ENCODE measurements at regions not wholly inside any gene's neighbourhood (a gene's known extent, or its start where the extent isn't known, plus 50 kb on each side); places are given as distances from the start of the nearest gene placed in this dataset.

- TF ChIP-seq, protein P1, sequence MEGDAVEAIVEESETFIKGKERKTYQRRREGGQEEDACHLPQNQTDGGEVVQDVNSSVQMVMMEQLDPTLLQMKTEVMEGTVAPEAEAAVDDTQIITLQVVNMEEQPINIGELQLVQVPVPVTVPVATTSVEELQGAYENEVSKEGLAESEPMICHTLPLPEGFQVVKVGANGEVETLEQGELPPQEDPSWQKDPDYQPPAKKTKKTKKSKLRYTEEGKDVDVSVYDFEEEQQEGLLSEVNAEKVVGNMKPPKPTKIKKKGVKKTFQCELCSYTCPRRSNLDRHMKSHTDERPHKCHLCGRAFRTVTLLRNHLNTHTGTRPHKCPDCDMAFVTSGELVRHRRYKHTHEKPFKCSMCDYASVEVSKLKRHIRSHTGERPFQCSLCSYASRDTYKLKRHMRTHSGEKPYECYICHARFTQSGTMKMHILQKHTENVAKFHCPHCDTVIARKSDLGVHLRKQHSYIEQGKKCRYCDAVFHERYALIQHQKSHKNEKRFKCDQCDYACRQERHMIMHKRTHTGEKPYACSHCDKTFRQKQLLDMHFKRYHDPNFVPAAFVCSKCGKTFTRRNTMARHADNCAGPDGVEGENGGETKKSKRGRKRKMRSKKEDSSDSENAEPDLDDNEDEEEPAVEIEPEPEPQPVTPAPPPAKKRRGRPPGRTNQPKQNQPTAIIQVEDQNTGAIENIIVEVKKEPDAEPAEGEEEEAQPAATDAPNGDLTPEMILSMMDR (IDR thresholded peaks at IDR 0.05; ENCODE audit: insufficient read depth, low read length) = no peak
- no peak for TF ChIP-seq SPI1 (IDR thresholded peaks at IDR 0.05; ENCODE audit: borderline replicate concordance, low read depth)
- TF ChIP-seq, protein P2, sequence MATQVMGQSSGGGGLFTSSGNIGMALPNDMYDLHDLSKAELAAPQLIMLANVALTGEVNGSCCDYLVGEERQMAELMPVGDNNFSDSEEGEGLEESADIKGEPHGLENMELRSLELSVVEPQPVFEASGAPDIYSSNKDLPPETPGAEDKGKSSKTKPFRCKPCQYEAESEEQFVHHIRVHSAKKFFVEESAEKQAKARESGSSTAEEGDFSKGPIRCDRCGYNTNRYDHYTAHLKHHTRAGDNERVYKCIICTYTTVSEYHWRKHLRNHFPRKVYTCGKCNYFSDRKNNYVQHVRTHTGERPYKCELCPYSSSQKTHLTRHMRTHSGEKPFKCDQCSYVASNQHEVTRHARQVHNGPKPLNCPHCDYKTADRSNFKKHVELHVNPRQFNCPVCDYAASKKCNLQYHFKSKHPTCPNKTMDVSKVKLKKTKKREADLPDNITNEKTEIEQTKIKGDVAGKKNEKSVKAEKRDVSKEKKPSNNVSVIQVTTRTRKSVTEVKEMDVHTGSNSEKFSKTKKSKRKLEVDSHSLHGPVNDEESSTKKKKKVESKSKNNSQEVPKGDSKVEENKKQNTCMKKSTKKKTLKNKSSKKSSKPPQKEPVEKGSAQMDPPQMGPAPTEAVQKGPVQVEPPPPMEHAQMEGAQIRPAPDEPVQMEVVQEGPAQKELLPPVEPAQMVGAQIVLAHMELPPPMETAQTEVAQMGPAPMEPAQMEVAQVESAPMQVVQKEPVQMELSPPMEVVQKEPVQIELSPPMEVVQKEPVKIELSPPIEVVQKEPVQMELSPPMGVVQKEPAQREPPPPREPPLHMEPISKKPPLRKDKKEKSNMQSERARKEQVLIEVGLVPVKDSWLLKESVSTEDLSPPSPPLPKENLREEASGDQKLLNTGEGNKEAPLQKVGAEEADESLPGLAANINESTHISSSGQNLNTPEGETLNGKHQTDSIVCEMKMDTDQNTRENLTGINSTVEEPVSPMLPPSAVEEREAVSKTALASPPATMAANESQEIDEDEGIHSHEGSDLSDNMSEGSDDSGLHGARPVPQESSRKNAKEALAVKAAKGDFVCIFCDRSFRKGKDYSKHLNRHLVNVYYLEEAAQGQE (IDR thresholded peaks at IDR 0.05; ENCODE audit: insufficient replicate concordance, low read depth) = no peak
These were observed 381.1 kb downstream of the TFEC start for GRCh38 chr7:115649429-115649828.

Data from HL-60 (cell line).